ENCODE measurements at regions not wholly inside any gene's neighbourhood (a gene's known extent, or its start where the extent isn't known, plus 50 kb on each side); places are given as distances from the start of the nearest gene placed in this dataset.

- H3K36me3 ChIP-seq (ENCODE audit: control insufficient read depth, insufficient read depth, low read length) = no peaks in the 10 kb centered on the region
- 94 to 100% methylated on average over 2 of the region's 4 CpGs for WGBS, 2 experiments (ENCODE audit: insufficient coverage in 2 of 2)
- no peaks in the 10 kb centered on the region for H3K9me3 ChIP-seq (ENCODE audit: control insufficient read depth, low read length)
- no peak overlapping the region for H3K27ac ChIP-seq (ENCODE audit: low read depth, low read length, severe bottlenecking)
- H3K4me3 ChIP-seq (ENCODE audit: extremely low read depth, insufficient read depth, low read length, poor library complexity, severe bottlenecking) = no peak overlapping the region
- H3K4me1 ChIP-seq (ENCODE audit: control insufficient read depth, insufficient read depth, low read length, poor library complexity, severe bottlenecking) = peaks cover 4% of the 10 kb centered on the region
These were observed 215.8 kb downstream of the SPTSSA start for GRCh38 chr14:34246206-34246605.

GRCh38 chr14:34243401-34243800 is 218.6 kb downstream of the SPTSSA start:
- Histone ChIP-seq H3K4me1 (ENCODE audit: control insufficient read depth, insufficient read depth, low read length, poor library complexity, severe bottlenecking) (peaks cover 4% of the 10 kb centered on the region), H3K27ac (ENCODE audit: low read depth, low read length, severe bottlenecking) (no peak overlapping the region), H3K4me3 (ENCODE audit: extremely low read depth, insufficient read depth, low read length, poor library complexity, severe bottlenecking) (no peak overlapping the region), H3K36me3 (ENCODE audit: control insufficient read depth, insufficient read depth, low read length) (no peaks in the 10 kb centered on the region), H3K9me3 (ENCODE audit: control insufficient read depth, low read length) (no peaks in the 10 kb centered on the region)
- WGBS, 2 experiments (ENCODE audit: insufficient coverage in 2 of 2) = no CpG with 5 or more reads among the region's 2 CpGs

GRCh38 chr14:34243001-34243400 is 219.0 kb downstream of the SPTSSA start:
- Histone ChIP-seq H3K36me3 (ENCODE audit: control insufficient read depth, insufficient read depth, low read length) (no peaks in the 10 kb centered on the region), H3K9me3 (ENCODE audit: control insufficient read depth, low read length) (no peaks in the 10 kb centered on the region), H3K27ac (ENCODE audit: low read depth, low read length, severe bottlenecking) (no peak overlapping the region), H3K4me3 (ENCODE audit: extremely low read depth, insufficient read depth, low read length, poor library complexity, severe bottlenecking) (no peak overlapping the region), H3K4me1 (ENCODE audit: control insufficient read depth, insufficient read depth, low read length, poor library complexity, severe bottlenecking) (peaks cover 4% of the 10 kb centered on the region)
- WGBS, 2 experiments (ENCODE audit: insufficient coverage in 2 of 2) = no CpG with 5 or more reads among the region's 1 CpG

- H3K27ac ChIP-seq (ENCODE audit: low read depth, low read length, severe bottlenecking) = no peak overlapping the region
- H3K4me3 ChIP-seq (ENCODE audit: extremely low read depth, insufficient read depth, low read length, poor library complexity, severe bottlenecking) = no peak overlapping the region
- peaks cover 2% of the 10 kb centered on the region for H3K4me1 ChIP-seq (ENCODE audit: control insufficient read depth, insufficient read depth, low read length, poor library complexity, severe bottlenecking)
- no peaks in the 10 kb centered on the region for H3K9me3 ChIP-seq (ENCODE audit: control insufficient read depth, low read length)
- WGBS, 2 experiments (ENCODE audit: insufficient coverage in 2 of 2) = 70 to 98% methylated on average over 1 to 3 of the region's 3 CpGs
- H3K36me3 ChIP-seq (ENCODE audit: control insufficient read depth, insufficient read depth, low read length) = no peaks in the 10 kb centered on the region
These were observed 220.8 kb downstream of the SPTSSA start for GRCh38 chr14:34241185-34241711.

GRCh38 chr14:34238610-34239009 is 223.4 kb downstream of the SPTSSA start:
- H3K4me1 ChIP-seq (ENCODE audit: control insufficient read depth, insufficient read depth, low read length, poor library complexity, severe bottlenecking) = no peaks in the 10 kb centered on the region

GRCh38 chr14:34237677-34238076 is 224.4 kb downstream of the SPTSSA start:
- Histone ChIP-seq H3K4me3 (ENCODE audit: extremely low read depth, insufficient read depth, low read length, poor library complexity, severe bottlenecking) (no peak overlapping the region), H3K27ac (ENCODE audit: low read depth, low read length, severe bottlenecking) (no peak overlapping the region), H3K9me3 (ENCODE audit: control insufficient read depth, low read length) (no peaks in the 10 kb centered on the region), H3K36me3 (ENCODE audit: control insufficient read depth, insufficient read depth, low read length) (no peaks in the 10 kb centered on the region), H3K4me1 (ENCODE audit: control insufficient read depth, insufficient read depth, low read length, poor library complexity, severe bottlenecking) (no peaks in the 10 kb centered on the region)
- WGBS, 2 experiments (ENCODE audit: insufficient coverage in 2 of 2) = 38 to 83% methylated on average over 1 to 2 of the region's 2 CpGs

More at GRCh38 chr14:34238610-34239009, 223.4 kb downstream of the SPTSSA start:
- Histone ChIP-seq H3K4me3 (ENCODE audit: extremely low read depth, insufficient read depth, low read length, poor library complexity, severe bottlenecking) (no peak overlapping the region), H3K9me3 (ENCODE audit: control insufficient read depth, low read length) (no peaks in the 10 kb centered on the region), H3K27ac (ENCODE audit: low read depth, low read length, severe bottlenecking) (no peak overlapping the region), H3K36me3 (ENCODE audit: control insufficient read depth, insufficient read depth, low read length) (no peaks in the 10 kb centered on the region)
- 92 to 100% methylated on average over 2 of the region's 6 CpGs for WGBS, 2 experiments (ENCODE audit: insufficient coverage in 2 of 2)

GRCh38 chr14:34237081-34237480 is 225.0 kb downstream of the SPTSSA start:
- WGBS, 2 experiments (ENCODE audit: insufficient coverage in 2 of 2) = no CpG with 5 or more reads among the region's 1 CpG
- H3K4me1 ChIP-seq (ENCODE audit: control insufficient read depth, insufficient read depth, low read length, poor library complexity, severe bottlenecking) = no peaks in the 10 kb centered on the region
- no peak overlapping the region for H3K27ac ChIP-seq (ENCODE audit: low read depth, low read length, severe bottlenecking)
- no peaks in the 10 kb centered on the region for H3K9me3 ChIP-seq (ENCODE audit: control insufficient read depth, low read length)
- H3K4me3 ChIP-seq (ENCODE audit: extremely low read depth, insufficient read depth, low read length, poor library complexity, severe bottlenecking) = no peak overlapping the region
- no peaks in the 10 kb centered on the region for H3K36me3 ChIP-seq (ENCODE audit: control insufficient read depth, insufficient read depth, low read length)

GRCh38 chr14:34235643-34236300 is 226.3 kb downstream of the SPTSSA start:
- Histone ChIP-seq H3K4me3 (ENCODE audit: extremely low read depth, insufficient read depth, low read length, poor library complexity, severe bottlenecking) (no peak overlapping the region), H3K9me3 (ENCODE audit: control insufficient read depth, low read length) (no peaks in the 10 kb centered on the region), H3K36me3 (ENCODE audit: control insufficient read depth, insufficient read depth, low read length) (no peaks in the 10 kb centered on the region), H3K4me1 (ENCODE audit: control insufficient read depth, insufficient read depth, low read length, poor library complexity, severe bottlenecking) (no peaks in the 10 kb centered on the region), H3K27ac (ENCODE audit: low read depth, low read length, severe bottlenecking) (no peak overlapping the region)
- 50 to 75% methylated on average over 2 to 4 of the region's 5 CpGs for WGBS, 2 experiments (ENCODE audit: insufficient coverage in 2 of 2)

GRCh38 chr14:34234258-34234657 is 227.8 kb downstream of the SPTSSA start:
- no peaks in the 10 kb centered on the region for H3K4me1 ChIP-seq (ENCODE audit: control insufficient read depth, insufficient read depth, low read length, poor library complexity, severe bottlenecking)
- no CpG with 5 or more reads among the region's 2 CpGs for WGBS, 2 experiments (ENCODE audit: insufficient coverage in 2 of 2)
- H3K4me3 ChIP-seq (ENCODE audit: extremely low read depth, insufficient read depth, low read length, poor library complexity, severe bottlenecking) = no peak overlapping the region
- H3K9me3 ChIP-seq (ENCODE audit: control insufficient read depth, low read length) = no peaks in the 10 kb centered on the region
- H3K27ac ChIP-seq (ENCODE audit: low read depth, low read length, severe bottlenecking) = no peak overlapping the region
- no peaks in the 10 kb centered on the region for H3K36me3 ChIP-seq (ENCODE audit: control insufficient read depth, insufficient read depth, low read length)

- WGBS, 2 experiments (ENCODE audit: insufficient coverage in 2 of 2) = 100% methylated on average over 1 of the region's 1 CpG; no CpG with 5 or more reads in 1 of the 2 experiments
- no peak overlapping the region for H3K4me3 ChIP-seq (ENCODE audit: extremely low read depth, insufficient read depth, low read length, poor library complexity, severe bottlenecking)
- H3K36me3 ChIP-seq (ENCODE audit: control insufficient read depth, insufficient read depth, low read length) = no peaks in the 10 kb centered on the region
- H3K27ac ChIP-seq (ENCODE audit: low read depth, low read length, severe bottlenecking) = no peak overlapping the region
- H3K4me1 ChIP-seq (ENCODE audit: control insufficient read depth, insufficient read depth, low read length, poor library complexity, severe bottlenecking) = no peaks in the 10 kb centered on the region
- no peaks in the 10 kb centered on the region for H3K9me3 ChIP-seq (ENCODE audit: control insufficient read depth, low read length)
These were observed 228.4 kb downstream of the SPTSSA start for GRCh38 chr14:34233619-34234018.

GRCh38 chr14:34232790-34233189 is 229.2 kb downstream of the SPTSSA start:
- no peaks in the 10 kb centered on the region for H3K36me3 ChIP-seq (ENCODE audit: control insufficient read depth, insufficient read depth, low read length)
- no peaks in the 10 kb centered on the region for H3K4me1 ChIP-seq (ENCODE audit: control insufficient read depth, insufficient read depth, low read length, poor library complexity, severe bottlenecking)
- H3K27ac ChIP-seq (ENCODE audit: low read depth, low read length, severe bottlenecking) = no peak overlapping the region
- 91% methylated on average over 1 of the region's 2 CpGs; no CpG with 5 or more reads in 1 of the 2 experiments for WGBS, 2 experiments (ENCODE audit: insufficient coverage in 2 of 2)
- H3K9me3 ChIP-seq (ENCODE audit: control insufficient read depth, low read length) = no peaks in the 10 kb centered on the region
- no peak overlapping the region for H3K4me3 ChIP-seq (ENCODE audit: extremely low read depth, insufficient read depth, low read length, poor library complexity, severe bottlenecking)
